ENCODE measurements at regions not wholly inside any gene's neighbourhood (a gene's known extent, or its start where the extent isn't known, plus 50 kb on each side); places are given as distances from the start of the nearest gene placed in this dataset.

- H4K20me1 ChIP-seq (ENCODE audit: control insufficient read depth, insufficient read depth, insufficient read length) = no peaks in the 10 kb centered on the region
- H3K36me3 Mint-ChIP-seq (ENCODE audit: insufficient read depth in 1 of 3, low read depth in 3 of 3) = no peaks in the 10 kb centered on the region
- no peak overlapping the region for H3K23ac ChIP-seq (ENCODE audit: insufficient read length, low read depth, low read length)
- no peaks in the 10 kb centered on the region for H3K27me3 Mint-ChIP-seq (ENCODE audit: low read depth)
- H3K9me3 Mint-ChIP-seq = no peaks in the 10 kb centered on the region
- H2BK15ac ChIP-seq (ENCODE audit: low read depth, low read length) = no peak overlapping the region
- H3K27me3 ChIP-seq (ENCODE audit: insufficient read depth, low read length) = no peaks in the 10 kb centered on the region
- no peaks in the 10 kb centered on the region for H3K79me1 ChIP-seq (ENCODE audit: insufficient read depth, low read depth, low read length, poor library complexity, severe bottlenecking)
- no peak for DNase-seq
- H3K9ac ChIP-seq (ENCODE audit: extremely low read depth, insufficient read length, low read length) = no peak overlapping the region
- H3K4me2 ChIP-seq (ENCODE audit: insufficient read depth, insufficient read length, low read length) = no peak overlapping the region
- no peak overlapping the region for H3K18ac ChIP-seq (ENCODE audit: insufficient read length, low read depth, low read length)
- H2AK5ac ChIP-seq (ENCODE audit: insufficient read length, low read length) = no peak overlapping the region
- no peaks in the 10 kb centered on the region for H3K23me2 ChIP-seq (ENCODE audit: insufficient read length, low read depth, low read length, poor library complexity, severe bottlenecking)
- H2AFZ ChIP-seq (ENCODE audit: low read length) = no peak overlapping the region
- no peak overlapping the region for H4K8ac ChIP-seq (replicated peaks; ENCODE audit: insufficient read length, low read depth, low read length)
- H3K9me3 ChIP-seq (ENCODE audit: control insufficient read depth, low read depth, low read length) = no peaks in the 10 kb centered on the region
- H3K56ac ChIP-seq (ENCODE audit: insufficient read length, low read depth, low read length) = no peak overlapping the region
- no peak overlapping the region for H2BK5ac ChIP-seq (ENCODE audit: insufficient read length, low read length)
- no peak overlapping the region for H4K5ac ChIP-seq (ENCODE audit: insufficient read length, low read depth, low read length)
- H4K91ac ChIP-seq (ENCODE audit: insufficient read length, low read depth, low read length) = no peak overlapping the region
- no peak overlapping the region for H3T11ph ChIP-seq (ENCODE audit: low read length)
- H3K14ac ChIP-seq (ENCODE audit: insufficient read depth, low read length) = no peak overlapping the region
- no peak overlapping the region for H3K4ac ChIP-seq (ENCODE audit: low read depth, low read length)
- H2BK12ac ChIP-seq (ENCODE audit: insufficient read length, low read depth, low read length) = no peak overlapping the region
- no peak overlapping the region for H3K4me3 Mint-ChIP-seq
- WGBS (ENCODE audit: extremely low coverage, insufficient read length, low lambda C conversion rate) = no CpG with 5 or more reads among the region's 8 CpGs
- H3K79me2 ChIP-seq (ENCODE audit: insufficient read depth, low read length) = no peaks in the 10 kb centered on the region
- H3K27ac ChIP-seq (ENCODE audit: insufficient read length, low read depth, low read length) = no peak overlapping the region
- H2BK20ac ChIP-seq (ENCODE audit: low read depth, low read length, poor library complexity, severe bottlenecking) = no peak overlapping the region
- no peak overlapping the region for H2BK120ac ChIP-seq (ENCODE audit: low read depth, low read length, poor library complexity, severe bottlenecking)
- no peaks in the 10 kb centered on the region for H3K4me1 Mint-ChIP-seq
- H3K4me1 ChIP-seq (ENCODE audit: insufficient read depth, low read length) = no peaks in the 10 kb centered on the region
- no peak overlapping the region for H3K27ac Mint-ChIP-seq
- TF ChIP-seq CTCF (conservative IDR thresholded peaks at IDR 0.05) = no peak
These were observed 87.2 kb upstream of the ZEB2 start for GRCh38 chr2:144607099-144607498.
